Liver (tissue), 8 donors: ENCODE measurements at regions not wholly inside any gene's neighbourhood (a gene's known extent, or its start where the extent isn't known, plus 50 kb on each side); places are given as distances from the start of the nearest gene placed in this dataset.

Experiments
- DNase-seq: peaks from one replicate; pipeline ENCODE4 v3.0.0-alpha.2; 2017; ENCODE audit warnings: low spot score
- H3K27ac ChIP-seq, 2 donors: one replicate each; pipeline ENCODE4 v1.7.0; 2013; ENCODE audit warnings: inconsistent platforms in 2 of 2, low read length in 2 of 2, control low read depth in 1 of 2, low read depth in 1 of 2, mild to moderate bottlenecking in 1 of 2
- H3K27me3 ChIP-seq, 4 donors: one replicate each; pipeline versions ENCODE4 v1.6.1 to v1.7.0; 2013; ENCODE audit warnings: low read length in 3 of 4, inconsistent platforms in 1 of 4, mild to moderate bottlenecking in 1 of 4, moderate library complexity in 1 of 4; ENCODE audit not compliant: control insufficient read depth in 4 of 4, insufficient read depth in 4 of 4
- H3K36me3 ChIP-seq, 4 donors: one replicate each; pipeline versions ENCODE4 v1.6.1 to v1.7.0; 2013; ENCODE audit warnings: low read length in 3 of 4, mild to moderate bottlenecking in 3 of 4, low read depth in 1 of 4, moderate library complexity in 1 of 4; ENCODE audit not compliant: control insufficient read depth in 4 of 4, insufficient read depth in 3 of 4
- H3K4me1 ChIP-seq, 4 donors: one replicate each; pipeline versions ENCODE4 v1.6.1 to v1.7.0; 2013; ENCODE audit warnings: low read length in 3 of 4, mild to moderate bottlenecking in 3 of 4, moderate library complexity in 1 of 4; ENCODE audit not compliant: control insufficient read depth in 4 of 4, insufficient read depth in 4 of 4
- H3K4me3 ChIP-seq, 3 donors: one replicate each; pipeline versions ENCODE4 v1.6.1 to v1.7.0; 2013; ENCODE audit warnings: low read length in 3 of 3, control low read depth in 1 of 3, low read depth in 1 of 3, mild to moderate bottlenecking in 1 of 3
- H3K9ac ChIP-seq, 2 donors: one replicate each; pipeline ENCODE4 v1.7.0; 2013; ENCODE audit warnings: low read length in 2 of 2, mild to moderate bottlenecking in 2 of 2, moderate library complexity in 2 of 2, control low read depth in 1 of 2, low read depth in 1 of 2
- H3K9me3 ChIP-seq, 4 donors: one replicate each; pipeline versions ENCODE4 v1.6.1 to v1.7.0; 2013; ENCODE audit warnings: low read length in 3 of 4; ENCODE audit not compliant: control insufficient read depth in 4 of 4
- EGR1 ChIP-seq, 2 donors: IDR thresholded peaks; 2 replicates each; pipeline ENCODE4 v1.6.1; 2016 to 2018; ENCODE audit warnings: antibody characterized with exemption in 2 of 2, low read depth in 2 of 2
- FOXA1 ChIP-seq: IDR thresholded peaks from 2 replicates; pipeline ENCODE4 v1.6.1; 2016; ENCODE audit warnings: antibody characterized with exemption
- FOXA2 ChIP-seq: IDR thresholded peaks from 2 replicates; pipeline ENCODE4 v1.6.1; 2016; ENCODE audit warnings: antibody characterized with exemption
- GABPA ChIP-seq, 2 donors: IDR thresholded peaks in 1 of 2; conservative IDR thresholded peaks in 1 of 2; 2 replicates each; pipeline ENCODE4 v1.6.1; 2016; ENCODE audit warnings: antibody characterized with exemption in 2 of 2, mild to moderate bottlenecking in 1 of 2, moderate library complexity in 1 of 2
- HNF4A ChIP-seq, 2 donors: conservative IDR thresholded peaks; 2 replicates each; pipeline ENCODE4 v1.6.1; 2016; ENCODE audit warnings: antibody characterized with exemption in 2 of 2, mild to moderate bottlenecking in 2 of 2
- HNF4G ChIP-seq: IDR thresholded peaks from 2 replicates; pipeline ENCODE4 v1.6.1; 2016; ENCODE audit warnings: antibody characterized with exemption
- JUND ChIP-seq, 2 donors: IDR thresholded peaks; 2 replicates each; pipeline ENCODE4 v1.6.1; 2016; ENCODE audit warnings: antibody characterized with exemption in 2 of 2
- NR2F2 ChIP-seq: IDR thresholded peaks from 2 replicates; pipeline ENCODE4 v1.6.1; 2016; ENCODE audit warnings: antibody characterized with exemption
- RAD21 ChIP-seq, 2 donors: IDR thresholded peaks; 2 replicates each; pipeline ENCODE4 v1.6.1; 2016; ENCODE audit warnings: antibody characterized with exemption in 2 of 2, mild to moderate bottlenecking in 2 of 2
- RXRA ChIP-seq, 2 donors: IDR thresholded peaks; 2 replicates each; pipeline ENCODE4 v1.6.1; 2017 to 2018; ENCODE audit warnings: antibody characterized with exemption in 2 of 2, mild to moderate bottlenecking in 1 of 2
- SP1 ChIP-seq: IDR thresholded peaks from 2 replicates; pipeline ENCODE4 v1.6.1; 2018; ENCODE audit warnings: antibody characterized with exemption, mild to moderate bottlenecking
- TAF1 ChIP-seq: conservative IDR thresholded peaks from 2 replicates; pipeline ENCODE4 v1.6.1; 2016; ENCODE audit warnings: antibody characterized with exemption, mild to moderate bottlenecking
- YY1 ChIP-seq: IDR thresholded peaks from 2 replicates; pipeline ENCODE4 v1.6.1; 2016; ENCODE audit warnings: antibody characterized with exemption, mild to moderate bottlenecking
- WGBS: extraction: QIAGEN DNeasy Blood & Tissue Kit; methylation state at CpG from one replicate; pipeline ENCODE4 v1.1.7; 2013; 5-methylcytosine and 5-hydroxymethylcytosine counted together
- TF ChIP-seq, protein P1 (sequence below): IDR thresholded peaks from 2 replicates; pipeline ENCODE4 v1.6.1; 2016; ENCODE audit warnings: antibody characterized with exemption
- TF ChIP-seq, protein P2 (sequence below): fragments of 150-350 bp; IDR thresholded peaks from 2 replicates; pipeline ENCODE4 v1.5.1; 2017; ENCODE audit warnings: improper control_type of control experiment, low read depth, low read length; ENCODE audit not compliant: missing input control
- TF ChIP-seq, protein P3 (sequence below): IDR thresholded peaks from 2 replicates; pipeline ENCODE4 v1.6.1; 2016; ENCODE audit warnings: antibody characterized with exemption, mild to moderate bottlenecking
- TF ChIP-seq, protein P4 (sequence below): IDR thresholded peaks from 2 replicates; pipeline ENCODE4 v1.6.1; 2016; ENCODE audit warnings: antibody characterized with exemption
- TF ChIP-seq, protein P5 (sequence below): IDR thresholded peaks from 2 replicates; pipeline ENCODE4 v1.6.1; 2016; ENCODE audit warnings: antibody characterized with exemption
- donor health status: healthy.
- donor health status: healthy.
- donor health status: healthy.
- donor health status: healthy.
- donor health status: healthy.

DNA sequence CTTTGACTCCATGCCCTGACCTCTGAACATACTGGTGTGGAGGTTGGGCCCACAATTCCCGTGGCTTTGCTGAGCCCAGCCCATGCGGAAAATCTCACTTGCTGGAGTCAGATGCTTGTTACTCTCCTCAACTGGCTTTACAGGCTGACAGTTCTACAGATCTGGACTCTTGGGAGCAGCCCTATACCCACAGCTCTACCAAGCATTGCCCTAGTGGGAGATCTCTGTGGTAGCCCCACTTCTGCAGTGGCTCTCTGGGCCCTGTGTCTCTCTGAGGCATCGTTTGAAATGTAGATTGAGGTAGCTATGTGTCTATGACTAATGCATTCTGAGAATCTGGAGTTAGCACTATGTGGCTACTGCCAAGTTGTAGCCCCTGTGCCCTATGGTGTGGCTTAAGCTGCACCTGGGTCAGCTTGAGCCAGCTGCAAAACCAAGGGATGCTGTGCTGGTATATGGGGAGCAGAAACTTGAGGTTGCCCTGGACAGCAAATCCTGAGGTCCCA is 625.8 kb upstream of the ALCAM start:
- DNase-seq: no peak
- TF ChIP-seq, protein P1, sequence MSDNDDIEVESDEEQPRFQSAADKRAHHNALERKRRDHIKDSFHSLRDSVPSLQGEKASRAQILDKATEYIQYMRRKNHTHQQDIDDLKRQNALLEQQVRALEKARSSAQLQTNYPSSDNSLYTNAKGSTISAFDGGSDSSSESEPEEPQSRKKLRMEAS: no peak
- TF ChIP-seq, protein P2, sequence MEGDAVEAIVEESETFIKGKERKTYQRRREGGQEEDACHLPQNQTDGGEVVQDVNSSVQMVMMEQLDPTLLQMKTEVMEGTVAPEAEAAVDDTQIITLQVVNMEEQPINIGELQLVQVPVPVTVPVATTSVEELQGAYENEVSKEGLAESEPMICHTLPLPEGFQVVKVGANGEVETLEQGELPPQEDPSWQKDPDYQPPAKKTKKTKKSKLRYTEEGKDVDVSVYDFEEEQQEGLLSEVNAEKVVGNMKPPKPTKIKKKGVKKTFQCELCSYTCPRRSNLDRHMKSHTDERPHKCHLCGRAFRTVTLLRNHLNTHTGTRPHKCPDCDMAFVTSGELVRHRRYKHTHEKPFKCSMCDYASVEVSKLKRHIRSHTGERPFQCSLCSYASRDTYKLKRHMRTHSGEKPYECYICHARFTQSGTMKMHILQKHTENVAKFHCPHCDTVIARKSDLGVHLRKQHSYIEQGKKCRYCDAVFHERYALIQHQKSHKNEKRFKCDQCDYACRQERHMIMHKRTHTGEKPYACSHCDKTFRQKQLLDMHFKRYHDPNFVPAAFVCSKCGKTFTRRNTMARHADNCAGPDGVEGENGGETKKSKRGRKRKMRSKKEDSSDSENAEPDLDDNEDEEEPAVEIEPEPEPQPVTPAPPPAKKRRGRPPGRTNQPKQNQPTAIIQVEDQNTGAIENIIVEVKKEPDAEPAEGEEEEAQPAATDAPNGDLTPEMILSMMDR: no peak
- TF ChIP-seq HNF4A (conservative IDR thresholded peaks at IDR 0.05) (no peak), HNF4G (no peak), YY1 (no peak), TAF1 (no peak), SP1 (no peak), EGR1 (IDR thresholded peaks at IDR 0.05; ENCODE audit: low read depth in 2 of 2) (no peak), RAD21 (IDR thresholded peaks at IDR 0.05) (no peak), GABPA (IDR thresholded peaks at IDR 0.05 in 1 of 2, conservative IDR thresholded peaks at IDR 0.05 in 1 of 2) (no peak), NR2F2 (no peak), FOXA2 (no peak), JUND (IDR thresholded peaks at IDR 0.05) (no peak), FOXA1 (no peak), RXRA (IDR thresholded peaks at IDR 0.05) (no peak)
- TF ChIP-seq, protein P3, sequence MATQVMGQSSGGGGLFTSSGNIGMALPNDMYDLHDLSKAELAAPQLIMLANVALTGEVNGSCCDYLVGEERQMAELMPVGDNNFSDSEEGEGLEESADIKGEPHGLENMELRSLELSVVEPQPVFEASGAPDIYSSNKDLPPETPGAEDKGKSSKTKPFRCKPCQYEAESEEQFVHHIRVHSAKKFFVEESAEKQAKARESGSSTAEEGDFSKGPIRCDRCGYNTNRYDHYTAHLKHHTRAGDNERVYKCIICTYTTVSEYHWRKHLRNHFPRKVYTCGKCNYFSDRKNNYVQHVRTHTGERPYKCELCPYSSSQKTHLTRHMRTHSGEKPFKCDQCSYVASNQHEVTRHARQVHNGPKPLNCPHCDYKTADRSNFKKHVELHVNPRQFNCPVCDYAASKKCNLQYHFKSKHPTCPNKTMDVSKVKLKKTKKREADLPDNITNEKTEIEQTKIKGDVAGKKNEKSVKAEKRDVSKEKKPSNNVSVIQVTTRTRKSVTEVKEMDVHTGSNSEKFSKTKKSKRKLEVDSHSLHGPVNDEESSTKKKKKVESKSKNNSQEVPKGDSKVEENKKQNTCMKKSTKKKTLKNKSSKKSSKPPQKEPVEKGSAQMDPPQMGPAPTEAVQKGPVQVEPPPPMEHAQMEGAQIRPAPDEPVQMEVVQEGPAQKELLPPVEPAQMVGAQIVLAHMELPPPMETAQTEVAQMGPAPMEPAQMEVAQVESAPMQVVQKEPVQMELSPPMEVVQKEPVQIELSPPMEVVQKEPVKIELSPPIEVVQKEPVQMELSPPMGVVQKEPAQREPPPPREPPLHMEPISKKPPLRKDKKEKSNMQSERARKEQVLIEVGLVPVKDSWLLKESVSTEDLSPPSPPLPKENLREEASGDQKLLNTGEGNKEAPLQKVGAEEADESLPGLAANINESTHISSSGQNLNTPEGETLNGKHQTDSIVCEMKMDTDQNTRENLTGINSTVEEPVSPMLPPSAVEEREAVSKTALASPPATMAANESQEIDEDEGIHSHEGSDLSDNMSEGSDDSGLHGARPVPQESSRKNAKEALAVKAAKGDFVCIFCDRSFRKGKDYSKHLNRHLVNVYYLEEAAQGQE: no peak
- TF ChIP-seq, protein P4, sequence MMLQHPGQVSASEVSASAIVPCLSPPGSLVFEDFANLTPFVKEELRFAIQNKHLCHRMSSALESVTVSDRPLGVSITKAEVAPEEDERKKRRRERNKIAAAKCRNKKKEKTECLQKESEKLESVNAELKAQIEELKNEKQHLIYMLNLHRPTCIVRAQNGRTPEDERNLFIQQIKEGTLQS: no peak
- TF ChIP-seq, protein P5, sequence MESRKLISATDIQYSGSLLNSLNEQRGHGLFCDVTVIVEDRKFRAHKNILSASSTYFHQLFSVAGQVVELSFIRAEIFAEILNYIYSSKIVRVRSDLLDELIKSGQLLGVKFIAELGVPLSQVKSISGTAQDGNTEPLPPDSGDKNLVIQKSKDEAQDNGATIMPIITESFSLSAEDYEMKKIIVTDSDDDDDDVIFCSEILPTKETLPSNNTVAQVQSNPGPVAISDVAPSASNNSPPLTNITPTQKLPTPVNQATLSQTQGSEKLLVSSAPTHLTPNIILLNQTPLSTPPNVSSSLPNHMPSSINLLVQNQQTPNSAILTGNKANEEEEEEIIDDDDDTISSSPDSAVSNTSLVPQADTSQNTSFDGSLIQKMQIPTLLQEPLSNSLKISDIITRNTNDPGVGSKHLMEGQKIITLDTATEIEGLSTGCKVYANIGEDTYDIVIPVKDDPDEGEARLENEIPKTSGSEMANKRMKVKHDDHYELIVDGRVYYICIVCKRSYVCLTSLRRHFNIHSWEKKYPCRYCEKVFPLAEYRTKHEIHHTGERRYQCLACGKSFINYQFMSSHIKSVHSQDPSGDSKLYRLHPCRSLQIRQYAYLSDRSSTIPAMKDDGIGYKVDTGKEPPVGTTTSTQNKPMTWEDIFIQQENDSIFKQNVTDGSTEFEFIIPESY: no peak
- 71% methylated on average over 3 of the region's 3 CpGs for WGBS

More for the DNA sequence above, 625.8 kb upstream of the ALCAM start:
- H3K4me1 ChIP-seq: no peaks in the 10 kb centered on the region
- H3K36me3 ChIP-seq: no peaks in the 10 kb centered on the region
- H3K9ac ChIP-seq: no peak overlapping the region
- no peaks in the 10 kb centered on the region for H3K27me3 ChIP-seq
- no peak overlapping the region for H3K4me3 ChIP-seq
- no peaks in the 10 kb centered on the region for H3K9me3 ChIP-seq
- H3K27ac ChIP-seq: no peak overlapping the region
